Nucleus accumbens (tissue), 56 donors: ENCODE measurements at regions not wholly inside any gene's neighbourhood (a gene's known extent, or its start where the extent isn't known, plus 50 kb on each side); places are given as distances from the start of the nearest gene placed in this dataset.

Experiments
- DNase-seq, 56 donors: peaks; one replicate each; lab custom pipeline; 2025; lab: John Stamatoyannopoulos, UW

DNA sequence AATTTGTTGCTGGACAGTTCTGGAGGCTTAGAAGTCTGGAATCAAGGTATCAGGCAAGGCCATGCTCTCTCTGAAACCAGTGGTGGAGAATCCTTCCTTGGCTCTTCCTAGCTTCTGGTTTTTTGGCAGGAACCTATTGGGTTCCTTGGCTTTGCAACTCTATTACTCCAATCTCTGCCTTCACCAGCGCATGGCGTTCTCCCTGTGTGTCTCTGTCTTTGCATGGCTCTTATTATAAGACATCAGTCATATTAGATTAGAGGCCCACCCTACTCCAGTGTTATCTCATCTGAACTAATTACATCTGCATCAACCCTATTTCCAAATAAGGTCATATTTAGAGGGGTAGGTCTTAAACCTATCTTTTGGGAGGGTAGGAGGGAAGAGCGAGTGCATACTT is 358.1 kb upstream of the RARB start:
- no peak for DNase-seq

DNA sequence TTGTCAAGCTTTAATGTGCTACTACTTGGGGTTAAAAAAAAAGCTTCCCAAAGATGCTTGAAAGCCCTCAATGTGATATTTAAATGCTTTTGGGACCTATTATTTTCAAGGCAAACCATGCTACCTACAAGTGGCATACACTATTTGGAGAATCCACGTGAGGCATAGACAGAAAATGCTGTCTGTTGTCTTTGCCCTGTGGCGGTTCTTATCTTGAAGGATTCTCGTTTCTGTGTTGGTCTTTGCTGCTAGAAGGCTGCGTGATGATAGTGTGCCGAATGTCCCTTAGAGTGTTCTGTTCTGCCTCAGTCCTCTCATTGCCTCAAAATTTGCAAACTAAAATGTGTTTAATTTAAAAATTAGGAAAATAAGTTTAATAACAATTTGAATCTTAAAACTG is 356.2 kb upstream of the RARB start:
- no peak for DNase-seq

DNA sequence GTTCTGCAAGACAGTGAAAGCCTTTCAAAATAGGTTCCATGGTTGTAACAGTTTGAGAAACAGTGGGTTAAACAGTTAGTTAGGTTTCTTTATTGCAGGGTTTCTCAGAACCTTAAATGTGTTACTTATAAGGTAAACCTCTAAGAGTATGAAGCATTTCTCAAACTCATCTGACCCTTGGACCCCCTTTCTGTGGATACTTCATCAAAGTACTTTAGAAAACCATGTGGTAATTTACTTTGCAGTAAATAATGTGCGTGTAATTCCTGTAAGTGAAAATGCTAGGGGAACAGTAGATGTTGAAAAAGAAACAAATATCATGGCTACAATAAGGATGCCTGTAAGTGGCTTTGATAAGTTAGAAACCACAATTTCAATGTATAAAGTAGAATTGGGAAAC is 354.6 kb upstream of the RARB start:
- DNase-seq: no peak

DNA sequence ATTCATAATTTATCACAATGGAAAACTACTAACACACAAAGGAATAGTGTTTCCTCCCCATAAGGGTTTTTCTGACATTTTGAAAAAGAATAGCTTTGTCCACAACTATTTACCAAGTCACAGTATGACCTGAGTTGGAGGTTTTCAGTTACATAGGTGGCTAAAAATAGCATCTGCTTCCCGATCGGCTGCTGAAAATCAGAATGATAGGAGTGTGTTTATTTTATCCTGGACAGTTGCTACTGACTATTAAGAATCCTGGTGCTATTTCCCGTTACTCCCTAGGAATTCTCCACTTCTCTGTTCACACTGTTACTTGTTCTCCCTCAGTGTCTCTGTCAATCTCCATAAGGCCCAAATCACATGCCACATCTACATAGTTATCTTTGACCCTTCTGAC is 353.9 kb upstream of the RARB start:
- no peak for DNase-seq

DNA sequence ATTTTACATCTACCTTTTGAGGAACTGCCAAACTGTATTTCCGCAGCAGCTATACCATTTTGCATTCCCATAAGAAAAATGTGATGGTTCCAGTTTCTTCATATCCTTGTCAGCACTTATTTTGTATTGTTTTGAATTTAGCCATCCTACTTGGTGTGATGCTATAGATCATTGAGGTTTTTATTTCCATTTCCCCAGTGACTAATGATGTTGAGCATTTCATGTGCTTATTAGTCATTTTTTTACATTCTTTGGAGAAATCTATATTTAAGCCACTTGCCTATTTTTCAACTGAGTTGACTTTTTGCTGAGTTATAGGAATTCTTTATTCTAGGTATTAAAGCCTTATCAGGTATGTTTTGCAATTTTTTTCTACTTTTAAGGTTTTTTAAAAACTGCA is 347.6 kb upstream of the RARB start:
- no peak for DNase-seq

DNA sequence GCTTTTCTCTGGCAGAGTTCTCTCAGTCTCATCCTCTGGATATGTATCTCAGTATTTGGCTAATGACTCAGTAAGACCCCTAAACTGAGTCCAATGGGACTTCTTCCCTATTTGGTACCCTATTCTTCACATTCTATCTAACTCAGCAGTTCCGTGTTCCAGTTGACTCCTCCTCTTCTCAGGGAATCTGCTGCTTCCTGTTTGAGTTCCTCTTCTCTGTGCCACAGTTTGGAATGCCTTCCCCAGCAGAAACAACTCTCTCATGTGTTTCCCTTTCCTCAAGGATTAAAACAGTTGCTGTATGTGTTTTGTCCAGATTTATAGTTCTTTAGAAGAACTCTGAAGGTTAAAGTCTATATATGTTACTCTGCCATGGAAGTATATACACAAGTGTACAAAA is 344.0 kb upstream of the RARB start:
- no peak for DNase-seq

DNA sequence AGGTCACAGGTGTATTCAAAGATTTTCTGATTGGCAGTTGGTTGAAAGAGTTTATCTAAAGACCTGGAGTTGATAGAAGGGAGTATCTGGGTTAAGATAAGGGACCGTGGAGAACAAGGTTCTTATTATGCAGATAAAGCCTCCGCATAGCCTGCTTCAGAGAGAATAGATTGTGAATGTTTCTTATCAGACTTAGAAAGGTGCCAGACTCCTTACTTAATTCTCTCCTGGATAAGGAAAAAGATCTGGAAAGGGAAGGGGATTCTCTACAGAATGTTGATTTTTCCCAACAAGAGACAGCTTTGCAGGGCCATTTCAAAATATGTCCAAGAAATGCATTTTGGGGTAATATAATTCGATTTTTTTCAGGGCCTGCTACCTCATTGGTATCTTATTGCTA is 341.3 kb upstream of the RARB start:
- no peak for DNase-seq

DNA sequence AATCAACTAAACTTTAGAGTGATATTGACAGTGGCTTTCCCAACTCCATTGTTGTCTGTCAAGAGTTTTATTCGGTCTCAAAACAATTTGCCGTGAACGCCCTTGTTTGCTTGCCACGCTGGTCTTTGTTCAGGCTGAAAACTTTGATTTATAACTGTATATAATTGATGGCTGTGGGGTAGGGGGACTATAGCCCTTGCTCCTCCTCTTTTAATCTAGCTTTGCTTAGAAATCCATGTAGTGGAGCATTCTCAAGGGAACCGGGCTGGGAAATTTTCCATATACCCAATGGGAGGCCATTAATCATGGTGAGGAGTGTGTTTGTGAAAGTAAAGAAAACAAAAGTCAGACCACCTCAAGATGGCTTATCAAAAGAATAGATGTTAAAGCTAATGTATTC is 339.8 kb upstream of the RARB start:
- DNase-seq: no peak

DNA sequence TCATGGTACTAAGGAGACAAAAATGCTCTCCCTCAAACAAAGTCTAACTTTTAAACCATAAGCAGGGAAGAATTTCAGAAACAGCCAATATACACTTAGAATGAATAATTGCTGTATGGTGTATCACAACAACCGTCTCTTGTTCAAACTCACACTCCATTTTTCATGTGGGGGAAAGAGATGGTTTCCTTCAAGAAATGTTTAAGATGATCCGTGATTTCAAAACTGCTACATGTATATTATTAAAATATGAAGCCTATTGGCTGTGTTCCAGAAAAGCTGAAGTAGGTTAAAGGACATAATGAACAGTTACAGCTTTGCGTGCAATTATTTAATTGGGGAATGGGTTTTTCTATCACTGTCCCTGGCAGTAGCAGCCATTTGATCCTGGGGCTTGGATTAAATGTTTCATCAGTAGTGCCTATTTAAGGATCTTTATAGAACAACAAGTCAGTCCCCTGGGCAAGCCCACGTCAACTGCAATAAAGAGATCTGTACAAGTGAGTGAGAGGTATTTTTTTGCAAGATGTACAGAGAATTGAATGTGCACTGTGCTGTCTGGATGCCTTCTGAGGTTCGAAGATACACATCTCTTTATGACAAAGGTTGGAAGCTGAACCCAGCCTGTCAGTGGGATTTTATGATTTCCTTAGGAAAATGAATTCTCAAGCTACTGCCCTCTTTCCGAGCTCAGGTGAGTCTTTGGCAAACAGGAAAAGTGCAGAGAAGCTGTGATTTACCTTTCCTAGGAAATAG is 337.2 kb upstream of the RARB start:
- DNase-seq: no peak

DNA sequence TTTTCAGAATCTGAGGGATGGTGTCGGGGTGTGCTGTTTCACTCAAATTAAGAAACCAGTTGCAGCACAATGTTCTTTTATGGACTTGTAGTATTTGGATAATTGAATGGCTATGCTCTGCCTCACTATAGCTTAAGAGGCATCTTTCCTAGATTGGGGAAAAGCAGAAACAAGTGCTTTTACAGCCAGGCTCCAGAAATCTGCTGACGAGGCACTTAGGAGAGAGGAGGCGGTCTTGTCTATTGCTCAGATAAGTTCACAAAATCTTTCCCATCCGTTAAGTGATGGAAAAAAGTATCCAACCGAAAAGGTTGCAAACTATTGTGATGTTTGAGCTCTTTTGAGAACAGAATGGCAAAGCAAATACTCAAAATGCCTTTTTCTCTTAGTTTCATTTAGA is 336.1 kb upstream of the RARB start:
- DNase-seq: no peak

DNA sequence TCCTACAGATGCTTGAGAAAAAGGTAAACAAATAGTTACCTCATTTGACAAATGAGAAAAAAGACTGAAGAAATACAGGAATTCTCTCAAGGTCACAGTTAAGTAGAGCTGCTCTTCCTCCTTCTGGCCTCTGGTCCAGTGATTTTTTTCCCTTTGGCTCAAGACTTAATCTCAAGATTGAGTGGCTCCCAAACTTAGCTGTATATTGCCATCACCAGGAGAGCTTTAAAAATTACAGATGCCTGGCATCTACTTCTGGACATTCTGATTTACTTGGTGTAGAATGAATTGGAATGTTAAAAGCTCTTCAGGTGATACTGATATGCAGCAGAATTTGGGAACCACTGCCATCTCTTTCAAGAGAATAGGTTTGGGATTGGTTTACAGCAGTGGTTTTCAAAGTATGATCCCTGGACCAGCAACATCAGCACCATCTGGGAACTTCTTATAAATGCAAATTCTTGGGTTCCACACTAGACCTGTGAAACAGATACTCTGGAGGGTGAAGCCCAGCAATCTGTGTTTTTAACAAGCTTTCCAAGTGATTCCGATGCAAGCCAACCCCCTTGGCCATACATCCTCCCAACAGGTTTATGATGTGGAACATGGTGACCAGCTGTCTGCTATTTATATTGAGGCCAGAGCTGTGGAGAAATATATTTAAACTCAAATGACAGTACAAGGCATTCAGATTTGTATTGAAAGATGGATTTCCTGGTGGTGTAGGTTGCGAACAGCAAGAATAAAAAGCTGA is 333.0 kb upstream of the RARB start:
- DNase-seq: no peak

DNA sequence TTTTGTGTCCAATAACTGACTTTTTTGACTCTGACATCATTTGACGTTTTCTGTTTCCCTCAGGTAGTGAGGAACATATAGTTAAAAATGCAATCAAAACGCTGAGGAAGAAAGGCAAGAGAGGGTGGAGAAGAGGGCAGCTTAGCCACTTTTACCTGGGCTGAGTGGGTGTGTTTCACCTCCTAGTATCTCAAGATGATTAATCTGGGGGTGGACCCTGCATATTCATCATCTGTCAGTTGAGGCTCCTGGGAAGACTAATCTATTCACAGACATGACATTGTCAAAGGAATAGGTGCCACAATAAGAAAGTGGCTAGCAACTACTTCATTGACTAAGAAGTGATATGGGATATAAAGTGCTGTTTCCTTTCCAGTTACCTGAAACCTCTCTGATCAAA is 331.5 kb upstream of the RARB start:
- DNase-seq: peak in 13 of 56 donors; percentile 1 to 51 (median 21)

DNA sequence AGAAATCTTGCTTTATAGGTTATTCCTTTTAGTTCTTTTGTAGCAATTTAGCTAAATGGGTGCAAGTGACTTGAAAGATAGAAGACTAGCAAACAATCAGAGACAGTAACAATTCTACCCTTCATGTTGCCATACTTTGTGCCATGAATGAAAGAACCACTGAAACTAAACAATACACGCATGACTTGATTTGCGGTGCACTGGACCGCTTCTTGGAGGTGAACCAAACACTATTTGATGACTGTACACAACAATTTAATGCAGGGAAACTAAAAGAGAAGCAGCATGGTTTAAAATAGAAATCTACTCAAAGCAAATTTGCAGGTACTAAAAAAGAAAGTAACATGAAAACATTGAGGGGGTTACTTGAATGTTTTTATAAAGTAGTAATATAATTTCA is 331.0 kb upstream of the RARB start:
- DNase-seq: no peak

DNA sequence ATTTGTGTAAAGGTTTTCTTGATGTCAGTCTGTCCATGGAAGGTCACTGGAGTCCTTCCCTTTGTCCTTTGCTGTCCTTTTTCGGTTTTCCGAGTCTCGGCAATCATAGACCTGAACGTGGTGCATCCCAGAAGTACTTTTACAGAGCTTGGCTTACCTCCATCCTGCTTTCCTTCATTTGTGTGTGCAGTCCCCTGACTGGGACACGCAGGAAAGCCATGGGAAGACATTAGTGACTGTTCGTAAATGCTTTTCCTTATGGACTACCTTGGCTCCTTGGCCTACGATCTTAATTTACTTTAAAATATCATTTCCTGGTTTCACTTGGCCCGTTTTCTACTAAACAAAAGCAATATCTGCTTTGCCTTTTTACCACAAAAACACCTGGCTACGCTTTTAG is 328.4 kb upstream of the RARB start:
- DNase-seq: no peak

DNA sequence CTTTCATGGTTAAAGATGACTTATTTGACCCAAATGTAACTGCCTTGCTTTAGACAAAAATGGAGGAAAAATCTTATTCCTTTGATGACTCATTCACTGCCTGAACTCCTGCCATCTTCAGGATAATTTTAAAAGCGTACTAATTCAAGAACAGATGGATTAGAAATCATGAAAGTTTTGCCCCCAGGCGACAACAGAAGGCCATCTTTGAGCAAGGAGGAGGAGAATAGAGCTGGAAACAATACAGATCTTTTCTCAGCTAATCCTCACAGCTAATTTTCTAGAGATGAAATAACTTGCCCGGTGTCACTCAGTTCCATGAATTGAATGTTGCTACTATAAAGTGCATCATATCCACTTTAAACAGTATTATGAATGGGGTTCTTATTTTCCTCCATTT is 324.7 kb upstream of the RARB start:
- no peak for DNase-seq

DNA sequence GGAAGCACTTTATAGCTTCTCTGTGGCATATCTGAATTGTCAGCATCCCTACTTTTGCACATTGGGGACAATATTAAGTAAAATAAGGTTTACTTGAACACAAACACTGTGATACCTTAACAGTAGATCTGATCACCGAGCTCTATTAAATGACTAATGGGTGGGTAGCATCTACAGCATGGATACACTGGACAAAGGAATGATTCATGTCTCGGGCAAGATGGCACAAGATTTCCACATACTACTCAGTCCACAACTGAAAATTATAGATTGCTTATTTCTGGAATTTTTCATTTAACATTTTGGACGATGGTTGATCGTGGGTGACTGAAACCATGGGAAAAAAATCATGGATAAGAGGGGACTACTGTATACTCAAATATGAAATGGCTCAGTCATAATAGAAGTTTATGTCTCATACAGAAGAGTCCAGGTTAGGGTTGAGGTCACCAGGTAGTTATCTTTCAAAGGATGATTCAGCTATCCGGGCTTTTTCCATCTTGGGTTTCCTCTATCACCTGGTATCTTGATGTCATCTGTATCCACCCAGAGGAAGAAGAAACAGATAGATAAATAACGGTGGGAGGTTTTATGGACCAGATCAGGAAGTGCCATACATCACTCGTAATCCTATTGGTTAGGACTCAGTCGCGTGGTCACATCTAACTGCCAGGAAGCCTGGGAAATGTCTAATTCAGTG is 320.0 kb upstream of the RARB start:
- DNase-seq: no peak

DNA sequence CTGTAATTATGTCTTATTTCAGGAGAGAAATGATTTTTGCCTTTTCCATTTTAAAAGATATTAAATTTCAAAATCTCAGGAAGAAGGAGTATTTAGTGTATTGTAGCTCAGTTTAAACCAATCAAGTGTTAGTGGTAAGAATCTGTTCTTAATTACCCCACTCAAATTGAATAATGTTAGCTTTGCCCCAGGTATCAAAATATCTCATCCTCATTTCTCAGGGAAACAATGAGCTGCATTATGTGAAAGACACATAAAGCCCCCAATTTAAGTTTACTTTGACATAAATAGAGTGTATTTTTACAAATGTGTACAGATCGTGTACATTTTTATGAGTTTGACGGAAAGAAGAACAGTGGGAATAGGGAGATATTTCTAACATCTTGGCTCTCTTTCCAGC is 317.4 kb upstream of the RARB start:
- DNase-seq: no peak

DNA sequence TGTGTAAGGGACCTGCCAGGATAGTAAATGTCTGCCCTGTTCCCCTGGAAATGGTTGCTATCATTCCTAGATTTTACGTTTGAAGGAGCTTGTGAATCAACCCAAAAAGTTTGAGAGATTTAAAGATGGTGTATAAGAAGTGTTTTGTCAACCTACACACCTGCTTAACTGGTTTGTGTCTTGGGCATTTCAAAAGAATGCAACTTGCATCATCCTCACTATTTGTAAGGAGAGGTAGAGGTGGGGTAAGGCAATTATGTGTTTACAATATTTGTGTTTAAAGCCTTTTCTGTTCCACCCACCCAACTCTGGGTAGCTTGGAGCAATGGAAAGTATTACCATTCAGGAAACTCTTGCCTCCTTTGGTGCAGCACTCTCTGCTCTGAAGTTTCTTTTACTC is 314.2 kb upstream of the RARB start:
- DNase-seq: no peak

DNA sequence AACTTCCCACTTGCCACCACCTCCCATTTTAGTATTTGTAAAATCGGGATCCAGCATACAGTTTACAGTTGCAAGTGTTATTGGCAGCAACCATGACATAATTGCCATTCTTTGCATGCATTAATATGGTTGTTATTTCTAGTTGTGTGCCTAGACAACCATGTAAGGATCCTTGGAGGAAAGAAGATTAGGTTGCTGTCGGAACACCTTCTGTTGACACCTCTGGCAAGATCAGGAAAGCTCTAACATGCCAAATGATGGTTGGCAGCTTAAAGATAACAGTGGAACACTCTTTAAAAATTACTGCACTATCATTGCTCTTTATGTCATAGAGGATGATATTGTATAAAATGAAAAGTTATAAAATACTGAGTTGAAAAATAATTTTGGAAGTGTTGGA is 313.5 kb upstream of the RARB start:
- no peak for DNase-seq

DNA sequence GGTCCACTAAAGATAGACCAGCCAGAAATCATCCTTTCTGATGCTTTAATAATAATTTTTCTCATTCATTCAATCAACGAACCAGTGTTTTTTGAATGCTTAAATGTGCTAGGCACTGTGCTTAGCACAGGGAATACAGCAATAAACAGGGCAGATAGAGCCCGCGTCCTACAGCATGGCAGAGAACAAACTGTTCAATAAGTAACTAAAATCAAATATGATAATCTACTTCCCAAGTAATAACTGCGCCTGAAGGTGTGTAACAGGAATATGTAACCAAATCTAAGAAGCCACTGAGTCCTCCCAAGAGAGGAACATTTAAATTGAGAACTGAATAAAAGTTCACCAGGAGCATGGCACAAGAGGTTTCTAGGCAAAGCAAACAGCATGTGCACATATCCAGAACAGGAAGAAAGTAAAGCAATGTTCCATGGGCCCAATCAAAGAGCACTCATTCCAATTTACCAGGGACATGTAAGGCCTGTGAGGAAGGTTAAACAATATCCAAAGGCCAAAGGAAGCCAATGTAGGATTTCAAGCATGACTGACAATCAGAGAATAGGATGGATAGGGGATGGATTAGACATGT is 311.0 kb upstream of the RARB start:
- no peak for DNase-seq

DNA sequence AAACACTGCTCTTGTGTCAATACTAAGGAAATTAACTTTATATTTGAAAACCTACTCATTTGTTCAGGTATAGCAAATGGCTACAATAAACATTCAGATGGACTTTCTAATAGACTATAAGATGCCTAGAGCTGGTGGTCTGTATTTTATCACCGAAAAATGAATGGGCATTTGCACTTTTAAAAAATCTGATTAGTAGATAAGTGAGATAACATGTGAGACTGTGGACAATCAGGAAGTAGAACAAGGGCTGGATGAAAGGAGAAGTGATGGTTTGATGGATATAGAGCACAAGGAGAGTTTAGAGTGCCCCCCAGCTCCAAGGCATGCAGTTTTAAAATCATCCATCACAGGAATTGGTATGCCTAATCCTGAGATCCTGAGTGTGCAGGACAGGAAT is 308.4 kb upstream of the RARB start:
- no peak for DNase-seq
